ENCODE measurements at regions not wholly inside any gene's neighbourhood (a gene's known extent, or its start where the extent isn't known, plus 50 kb on each side); places are given as distances from the start of the nearest gene placed in this dataset.

DNA sequence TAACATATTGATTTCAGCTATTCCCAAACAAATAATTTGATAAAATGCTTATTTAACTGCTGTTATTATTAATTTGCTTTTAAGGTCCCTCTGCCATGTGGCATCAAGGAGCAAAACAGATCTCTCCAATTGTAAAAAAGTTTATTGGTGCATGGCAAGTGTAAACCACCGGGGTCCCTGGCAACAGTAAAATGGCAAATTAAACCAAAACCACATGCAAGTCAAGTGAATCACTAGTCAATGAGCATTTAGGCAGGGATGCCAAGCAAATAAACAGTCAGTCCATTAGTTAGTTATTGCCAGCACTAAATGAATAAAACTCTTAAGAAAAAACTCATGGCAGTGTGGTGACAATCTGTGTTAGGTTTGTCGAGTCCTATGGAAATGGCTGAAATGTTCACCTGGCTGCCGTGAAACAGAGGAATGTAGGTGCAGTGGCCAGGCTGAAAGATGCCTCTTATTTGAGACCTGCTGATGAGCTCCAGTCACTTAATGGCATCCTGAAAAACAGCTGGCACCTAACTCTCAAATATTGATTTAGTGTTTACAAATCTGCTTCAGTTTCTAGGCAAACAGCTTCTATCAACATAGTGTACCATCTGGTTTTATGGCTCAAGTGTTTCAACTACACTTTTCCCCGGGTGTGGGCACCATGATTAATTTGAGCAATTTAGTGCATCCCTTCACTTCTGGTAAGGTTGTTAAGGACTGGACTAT lies 296.5 kb upstream of the ITGA1 start:
- intact Hi-C loops (cut with DNase I) = no loop called here
- no peak for DNase-seq
- no peaks in the 10 kb centered on the region for H3K9me3 ChIP-seq
- no peak overlapping the region for H3K4me3 ChIP-seq
- no peak overlapping the region for H3K27ac ChIP-seq
- TF ChIP-seq, protein P1, sequence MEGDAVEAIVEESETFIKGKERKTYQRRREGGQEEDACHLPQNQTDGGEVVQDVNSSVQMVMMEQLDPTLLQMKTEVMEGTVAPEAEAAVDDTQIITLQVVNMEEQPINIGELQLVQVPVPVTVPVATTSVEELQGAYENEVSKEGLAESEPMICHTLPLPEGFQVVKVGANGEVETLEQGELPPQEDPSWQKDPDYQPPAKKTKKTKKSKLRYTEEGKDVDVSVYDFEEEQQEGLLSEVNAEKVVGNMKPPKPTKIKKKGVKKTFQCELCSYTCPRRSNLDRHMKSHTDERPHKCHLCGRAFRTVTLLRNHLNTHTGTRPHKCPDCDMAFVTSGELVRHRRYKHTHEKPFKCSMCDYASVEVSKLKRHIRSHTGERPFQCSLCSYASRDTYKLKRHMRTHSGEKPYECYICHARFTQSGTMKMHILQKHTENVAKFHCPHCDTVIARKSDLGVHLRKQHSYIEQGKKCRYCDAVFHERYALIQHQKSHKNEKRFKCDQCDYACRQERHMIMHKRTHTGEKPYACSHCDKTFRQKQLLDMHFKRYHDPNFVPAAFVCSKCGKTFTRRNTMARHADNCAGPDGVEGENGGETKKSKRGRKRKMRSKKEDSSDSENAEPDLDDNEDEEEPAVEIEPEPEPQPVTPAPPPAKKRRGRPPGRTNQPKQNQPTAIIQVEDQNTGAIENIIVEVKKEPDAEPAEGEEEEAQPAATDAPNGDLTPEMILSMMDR (IDR thresholded peaks at IDR 0.05) = no peak
- no peak overlapping the region for H3K9ac ChIP-seq (ENCODE audit: low read depth in 2 of 2, low read length in 2 of 2)
- no peaks in the 10 kb centered on the region for H3K36me3 ChIP-seq
- no peaks in the 10 kb centered on the region for H3K4me1 ChIP-seq
- no peaks in the 10 kb centered on the region for H3K27me3 ChIP-seq

DNA sequence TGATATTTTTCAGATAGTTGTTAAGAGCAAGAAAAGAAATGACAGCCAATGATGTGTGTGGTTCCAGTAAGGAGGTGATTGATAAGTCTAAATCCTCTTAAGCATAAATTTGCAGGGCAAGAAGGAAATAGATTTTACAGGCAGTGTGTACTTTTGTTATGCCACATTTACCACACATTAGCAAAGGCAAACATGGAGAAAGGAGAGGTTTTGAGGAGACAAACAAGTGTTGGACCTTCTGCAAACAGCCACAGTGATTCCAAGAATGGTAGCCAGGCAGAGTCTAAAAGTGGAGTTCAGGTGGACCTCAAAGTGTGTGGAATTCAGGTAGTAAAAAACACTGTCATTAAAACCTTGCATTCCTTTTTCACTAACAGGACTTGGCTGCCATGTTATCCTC lies 295.9 kb upstream of the ITGA1 start:
- H3K27me3 ChIP-seq = no peaks in the 10 kb centered on the region
- no peak overlapping the region for H3K4me3 ChIP-seq
- no peaks in the 10 kb centered on the region for H3K9me3 ChIP-seq
- no peak for DNase-seq
- TF ChIP-seq, protein P1 (IDR thresholded peaks at IDR 0.05) = no peak
- intact Hi-C loops (cut with DNase I) = no loop called here
- no peak overlapping the region for H3K9ac ChIP-seq (ENCODE audit: low read depth in 2 of 2, low read length in 2 of 2)
- H3K4me1 ChIP-seq = no peaks in the 10 kb centered on the region
- H3K27ac ChIP-seq = no peak overlapping the region
- no peaks in the 10 kb centered on the region for H3K36me3 ChIP-seq

DNA sequence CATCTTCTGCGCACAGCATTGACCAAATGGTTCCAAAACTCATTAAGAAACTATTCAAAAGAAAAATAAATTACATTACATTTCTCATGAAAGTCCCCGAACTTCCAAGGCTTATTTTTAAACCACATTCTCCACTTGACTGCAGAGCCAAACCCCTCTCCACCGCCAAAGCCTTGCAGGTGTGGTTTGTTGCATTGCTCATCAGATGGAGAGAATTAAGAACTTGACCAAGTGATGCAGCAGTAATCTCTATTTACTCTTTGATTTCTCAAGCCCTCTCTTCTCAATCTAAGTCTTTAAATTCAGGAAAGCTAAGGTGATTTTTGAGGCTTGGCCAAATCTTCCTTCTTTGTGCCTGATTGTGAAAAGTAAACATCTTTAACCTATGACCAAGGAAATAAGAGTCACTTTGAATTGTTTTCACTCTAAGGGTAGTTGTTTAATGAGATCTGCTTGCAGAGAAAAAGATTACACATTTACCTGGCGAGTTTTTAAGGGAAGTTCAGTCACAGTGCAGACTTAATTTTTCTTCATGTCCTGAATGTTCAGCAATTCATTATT lies 290.5 kb upstream of the ITGA1 start:
- Histone ChIP-seq H3K27me3 (no peaks in the 10 kb centered on the region), H3K36me3 (no peaks in the 10 kb centered on the region), H3K4me3 (no peak overlapping the region), H3K9me3 (no peaks in the 10 kb centered on the region), H3K9ac (ENCODE audit: low read depth in 2 of 2, low read length in 2 of 2) (no peak overlapping the region), H3K4me1 (no peaks in the 10 kb centered on the region), H3K27ac (no peak overlapping the region)
- no peak for DNase-seq
- TF ChIP-seq, protein P1 (IDR thresholded peaks at IDR 0.05) = no peak
- intact Hi-C loops (cut with DNase I) = no loop called here

DNA sequence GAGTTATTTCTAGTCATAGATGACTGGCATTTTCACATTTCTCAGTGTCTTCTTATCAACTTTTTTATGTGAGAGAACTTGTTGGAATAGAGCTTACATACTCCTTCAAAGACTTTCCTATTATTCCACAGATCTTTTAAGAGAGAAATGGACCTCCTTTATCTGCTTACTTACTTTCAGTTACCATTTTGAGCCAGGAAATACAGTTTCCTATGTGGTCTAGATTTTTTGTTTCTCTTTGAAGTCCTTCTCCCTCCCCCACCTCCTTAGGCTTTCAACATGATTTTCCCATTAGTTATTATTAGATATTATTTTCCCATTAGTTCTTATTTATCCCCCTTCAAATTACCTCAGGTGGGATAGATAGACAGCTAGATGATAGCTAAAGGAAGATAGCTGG lies 289.1 kb upstream of the ITGA1 start:
- no peak overlapping the region for H3K27ac ChIP-seq
- H3K9me3 ChIP-seq = no peaks in the 10 kb centered on the region
- DNase-seq = no peak
- H3K4me3 ChIP-seq = no peak overlapping the region
- H3K9ac ChIP-seq (ENCODE audit: low read depth in 2 of 2, low read length in 2 of 2) = no peak overlapping the region
- H3K27me3 ChIP-seq = no peaks in the 10 kb centered on the region
- no peaks in the 10 kb centered on the region for H3K36me3 ChIP-seq
- H3K4me1 ChIP-seq = no peaks in the 10 kb centered on the region
- intact Hi-C loops (cut with DNase I) = no loop called here
- TF ChIP-seq, protein P1 (IDR thresholded peaks at IDR 0.05) = no peak

DNA sequence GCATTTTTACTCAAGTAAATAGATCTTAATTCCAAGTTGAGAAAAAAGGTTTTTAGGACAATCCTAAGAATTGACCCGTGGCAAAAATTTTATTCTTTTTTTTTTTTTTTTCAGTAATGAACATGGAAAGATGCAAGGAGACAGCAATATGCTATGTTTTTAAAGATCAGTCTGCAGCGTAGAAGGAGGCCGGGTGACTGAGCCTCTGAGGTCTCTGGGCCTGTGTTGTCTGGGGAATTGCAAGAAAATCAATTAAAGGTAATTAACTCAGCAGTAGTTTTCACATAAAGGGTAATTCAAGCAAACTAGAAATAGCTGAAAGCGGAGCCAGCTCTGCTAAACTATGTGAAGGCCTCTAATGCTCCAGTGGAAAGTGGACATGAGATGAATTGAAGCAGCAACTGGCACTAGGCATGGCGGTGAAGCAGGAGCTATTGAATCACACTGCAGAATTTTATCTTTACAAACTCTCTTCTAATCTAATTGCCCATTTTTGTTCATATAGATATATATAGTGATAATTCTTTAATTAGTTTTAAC lies 285.2 kb upstream of the ITGA1 start:
- H3K9me3 ChIP-seq = no peaks in the 10 kb centered on the region
- TF ChIP-seq, protein P1 (IDR thresholded peaks at IDR 0.05) = no peak
- no peak overlapping the region for H3K4me3 ChIP-seq
- no peak overlapping the region for H3K9ac ChIP-seq (ENCODE audit: low read depth in 2 of 2, low read length in 2 of 2)
- H3K4me1 ChIP-seq = no peaks in the 10 kb centered on the region
- no peaks in the 10 kb centered on the region for H3K36me3 ChIP-seq
- intact Hi-C loops (cut with DNase I) = no loop called here
- no peaks in the 10 kb centered on the region for H3K27me3 ChIP-seq
- H3K27ac ChIP-seq = no peak overlapping the region
- no peak for DNase-seq

All from colonic mucosa (tissue), 4 donors.